Ammon's horn (tissue), 1 donor: ENCODE measurements at regions not wholly inside any gene's neighbourhood (a gene's known extent, or its start where the extent isn't known, plus 50 kb on each side); places are given as distances from the start of the nearest gene placed in this dataset.
A peak's percentile ranks its signal among the peaks of the same experiment; 100 is the strongest.

Source experiments
- DNase-seq: peaks from one replicate; pipeline ENCODE4 v3.0.0-alpha.2; 2016; ENCODE audit warnings: low spot score

DNA sequence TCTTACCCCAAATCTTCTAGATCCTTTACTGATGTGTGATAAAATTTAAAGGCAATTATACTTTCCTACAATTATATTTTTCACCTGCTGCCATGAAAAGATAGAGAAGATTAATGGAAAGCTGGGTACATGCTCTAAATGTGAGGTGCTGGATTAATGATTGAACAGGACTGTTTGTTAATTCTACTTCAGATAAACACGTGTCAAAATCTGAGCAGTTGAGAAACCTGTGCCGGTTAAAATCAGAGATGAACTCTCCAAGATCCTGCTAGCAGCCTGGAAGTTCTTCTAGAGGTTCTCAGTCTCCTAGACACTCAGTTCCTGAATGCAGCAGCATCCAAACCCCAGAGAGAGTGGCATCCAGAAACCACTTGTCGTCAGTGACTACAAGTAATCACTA, 69.2 kb downstream of the INHBA start:
- DNase-seq = no peak

DNA sequence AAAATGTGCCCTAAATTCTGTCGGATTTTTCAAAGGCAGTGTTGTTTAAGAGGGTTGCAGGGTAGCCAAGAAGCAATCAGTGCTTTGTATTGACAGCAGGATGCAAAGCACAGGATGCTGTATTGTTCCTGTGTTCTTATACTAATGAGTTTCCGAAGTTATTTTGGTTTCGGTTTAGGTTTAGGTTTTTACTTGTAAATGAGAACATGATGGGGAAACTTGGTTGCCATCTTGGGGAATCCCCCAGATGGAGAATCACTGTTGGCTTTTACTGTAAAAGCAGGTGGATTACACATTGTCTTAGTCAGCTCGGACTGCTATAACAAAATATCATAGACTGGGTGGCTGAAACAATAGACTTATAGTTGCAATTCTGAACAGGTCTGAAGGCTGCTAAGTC, 72.1 kb downstream of the INHBA start:
- DNase-seq = no peak

DNA sequence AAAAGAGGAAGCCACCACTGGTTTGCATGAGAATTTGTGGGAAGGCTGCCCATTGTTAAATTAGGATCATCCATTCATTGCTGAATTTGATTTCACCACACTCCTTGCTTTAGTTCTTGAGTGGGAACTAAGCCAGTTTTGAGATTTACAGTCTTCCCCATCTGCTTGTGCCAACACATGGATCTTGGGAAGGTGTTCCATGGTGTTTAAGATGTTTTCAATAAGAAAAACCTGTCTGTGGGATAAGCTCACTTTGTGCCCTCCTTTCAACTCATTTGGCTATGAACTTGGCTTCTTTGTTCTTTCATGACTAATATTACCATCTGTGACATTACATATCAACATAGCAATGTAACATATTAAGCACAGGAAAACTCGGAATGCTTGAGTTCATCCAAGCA, 73.2 kb downstream of the INHBA start:
- no peak for DNase-seq

DNA sequence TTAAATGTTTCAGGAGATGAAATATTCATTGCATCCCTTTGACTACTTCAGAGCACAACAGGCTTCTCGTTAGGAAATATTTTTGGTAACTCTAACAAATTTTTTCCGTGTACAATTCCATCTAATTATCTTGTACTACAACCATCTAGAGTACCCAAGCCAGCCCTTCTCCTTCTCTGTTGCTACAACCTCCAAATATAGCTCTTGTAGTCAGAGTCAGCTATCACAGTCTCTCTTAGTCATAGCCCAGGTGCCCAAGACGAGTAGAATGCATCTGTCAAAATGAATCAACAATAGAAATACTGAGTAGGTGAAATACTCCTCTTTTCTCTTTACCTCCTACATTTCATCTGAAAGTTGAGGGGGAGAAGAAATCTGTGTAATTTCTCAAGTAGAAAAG, 74.0 kb downstream of the INHBA start:
- peak; percentile 32 for DNase-seq

DNA sequence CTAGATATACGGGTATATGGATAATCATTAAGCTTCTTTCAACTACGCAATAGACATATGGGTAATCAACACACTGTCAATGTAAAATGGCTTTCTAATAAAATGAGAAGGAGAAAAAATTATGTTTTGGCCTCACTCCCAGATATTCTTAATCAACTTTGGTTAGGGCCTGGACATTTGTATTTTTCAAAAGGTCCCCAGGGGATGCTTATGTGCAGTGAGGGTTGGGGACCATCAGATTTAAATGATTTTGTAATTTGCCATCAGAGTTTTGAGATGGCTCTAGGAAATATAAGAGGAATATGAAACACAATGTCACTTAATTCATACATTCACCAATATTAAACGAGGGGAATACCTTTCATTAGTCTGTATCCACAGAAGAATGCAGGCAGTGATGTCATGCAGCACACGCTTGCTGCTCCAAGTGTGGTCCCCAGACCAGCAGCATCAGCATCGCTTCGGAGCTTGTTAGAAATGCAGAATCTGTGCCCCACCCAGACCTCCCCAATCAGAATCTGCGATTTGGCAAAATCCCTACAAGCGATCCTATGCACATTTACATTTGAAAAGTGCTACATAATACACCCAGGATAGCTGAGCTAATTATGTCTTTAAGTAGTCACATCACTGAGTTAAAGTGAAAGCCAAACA, 75.1 kb downstream of the INHBA start:
- DNase-seq = no peak

DNA sequence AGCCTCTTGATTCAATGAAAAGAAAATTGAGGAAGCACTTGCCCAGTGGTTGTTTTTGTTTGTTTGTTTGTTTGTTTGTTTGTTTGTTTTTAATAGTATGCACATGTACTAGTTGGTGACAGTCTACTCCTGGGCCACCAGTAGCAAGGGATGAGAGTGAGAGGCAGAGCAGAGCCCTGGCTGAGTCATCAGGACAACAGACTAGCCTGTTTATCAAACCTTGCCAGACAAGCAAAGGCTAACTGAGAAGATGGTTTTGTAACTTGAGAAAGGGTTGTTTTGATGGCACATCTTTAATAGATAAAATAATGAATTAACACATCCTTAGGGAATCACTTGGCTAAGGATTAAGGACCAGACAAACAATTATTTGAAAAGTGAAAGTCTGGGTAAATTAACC, 78.1 kb downstream of the INHBA start:
- DNase-seq = no peak

DNA sequence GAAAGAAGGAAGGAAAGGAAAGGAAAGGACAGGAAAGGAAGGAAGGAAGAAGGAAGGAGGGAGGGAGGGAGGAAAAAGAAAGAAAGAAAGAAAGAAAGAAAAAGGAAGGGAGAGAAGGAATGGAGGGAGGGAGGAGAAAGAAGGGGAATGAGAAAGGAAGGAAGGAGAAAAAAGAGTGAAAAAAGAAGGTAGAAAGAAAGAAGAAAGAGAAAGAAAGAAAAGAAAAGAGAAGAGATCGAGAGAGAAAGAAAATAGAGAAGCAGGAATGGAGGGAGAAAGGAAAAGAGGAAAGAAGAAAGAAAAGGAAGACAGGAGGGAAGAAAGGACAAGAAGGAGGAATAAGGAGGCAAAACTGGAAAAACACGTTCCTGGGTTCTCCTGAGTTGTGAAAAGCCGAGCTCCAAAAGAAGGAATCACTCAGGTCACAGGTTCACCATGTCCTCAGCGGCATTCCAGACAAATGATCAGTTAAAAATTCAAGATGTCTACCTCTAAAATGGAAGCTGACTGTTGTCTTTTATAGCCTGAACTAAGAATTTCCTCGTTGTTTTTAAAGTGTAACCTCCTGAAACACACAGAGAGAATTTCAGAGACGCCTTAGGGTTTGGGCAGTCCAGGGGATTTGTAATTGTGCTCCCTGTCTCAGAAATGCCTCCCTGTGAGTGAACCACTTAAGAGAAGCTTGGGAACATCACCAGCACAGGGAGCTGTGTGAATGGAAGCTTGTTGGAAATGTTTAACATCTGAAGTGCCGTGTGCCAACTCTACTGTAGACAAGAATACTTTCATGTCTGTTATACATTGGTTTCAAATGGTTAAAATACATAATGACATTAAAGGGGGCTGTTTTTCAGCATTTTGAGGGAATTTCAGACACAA, 80.7 kb downstream of the INHBA start:
- DNase-seq = no peak

DNA sequence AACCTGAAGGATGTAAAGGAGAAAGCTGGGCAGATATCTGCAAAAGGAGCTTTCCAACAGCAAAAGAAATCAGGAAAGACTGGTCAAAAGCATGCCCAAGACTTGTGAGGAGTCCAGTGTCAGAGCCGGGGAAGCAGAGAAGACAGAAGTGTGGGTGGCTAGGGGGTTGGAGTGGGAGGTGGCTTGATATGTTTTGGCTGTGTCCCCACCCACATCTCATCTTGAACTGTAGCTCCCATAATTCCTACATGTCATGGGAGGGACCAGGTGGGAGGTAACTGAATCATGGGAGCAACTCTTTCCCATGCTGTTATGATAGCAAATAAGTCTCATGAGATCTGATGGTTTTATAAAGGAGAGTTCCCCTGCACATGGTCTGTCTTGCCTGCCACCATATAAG, 84.9 kb downstream of the INHBA start:
- no peak for DNase-seq

DNA sequence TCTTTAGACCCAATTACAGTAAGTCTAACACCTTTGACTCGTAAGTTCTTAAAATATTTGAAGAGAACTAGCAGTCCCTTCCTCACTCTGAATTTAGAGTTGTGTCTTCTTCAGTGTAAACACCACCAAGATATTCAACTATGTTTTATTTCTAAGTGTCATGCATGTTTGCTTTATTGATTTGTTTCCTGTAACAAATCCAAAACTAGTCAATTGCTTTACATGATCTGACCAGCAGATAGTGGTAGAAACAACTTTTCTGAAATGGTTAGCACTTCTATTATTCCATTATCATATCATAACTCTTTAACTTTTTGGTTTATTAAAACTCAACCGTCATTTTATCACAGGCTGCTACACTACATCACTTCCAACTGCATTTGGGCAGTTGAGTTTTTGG, 90.1 kb downstream of the INHBA start:
- no peak for DNase-seq

DNA sequence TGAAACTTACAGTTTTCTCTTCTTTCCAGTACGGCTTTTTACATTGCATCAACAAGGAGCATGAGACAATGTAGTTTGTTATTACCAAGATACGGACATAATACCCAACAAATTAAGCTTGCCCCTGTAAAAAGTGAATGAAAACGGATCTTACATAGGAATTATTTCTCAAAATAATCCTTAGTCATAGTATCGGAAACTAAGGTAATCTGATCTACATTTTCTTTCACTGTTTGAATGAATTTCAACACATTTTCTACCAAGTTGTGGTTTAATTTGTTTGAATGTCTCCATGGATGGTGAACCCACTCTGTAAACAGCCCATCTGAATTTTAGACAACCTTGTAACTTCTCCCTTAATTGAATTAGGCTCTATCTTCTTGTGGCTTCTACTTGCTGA, 90.5 kb downstream of the INHBA start:
- DNase-seq = no peak

DNA sequence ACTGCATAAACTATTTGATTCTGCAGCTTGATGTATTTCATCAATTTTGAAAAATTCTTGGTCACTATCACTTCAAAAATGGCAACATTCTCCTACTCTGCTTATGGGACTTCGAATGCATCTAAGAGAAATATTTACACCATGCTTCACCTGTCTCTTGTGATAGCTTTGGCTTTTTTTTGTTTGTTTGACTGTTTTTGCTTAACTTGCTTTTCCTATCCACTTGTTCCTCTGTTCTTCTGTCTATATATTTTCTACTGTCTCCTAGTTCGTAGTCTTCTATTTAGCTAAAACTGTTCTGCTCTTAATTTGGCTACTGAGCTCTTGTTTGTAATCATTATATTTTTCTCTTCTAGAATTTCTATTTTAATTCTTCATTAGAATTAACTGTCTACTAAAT, 94.4 kb downstream of the INHBA start:
- no peak for DNase-seq

DNA sequence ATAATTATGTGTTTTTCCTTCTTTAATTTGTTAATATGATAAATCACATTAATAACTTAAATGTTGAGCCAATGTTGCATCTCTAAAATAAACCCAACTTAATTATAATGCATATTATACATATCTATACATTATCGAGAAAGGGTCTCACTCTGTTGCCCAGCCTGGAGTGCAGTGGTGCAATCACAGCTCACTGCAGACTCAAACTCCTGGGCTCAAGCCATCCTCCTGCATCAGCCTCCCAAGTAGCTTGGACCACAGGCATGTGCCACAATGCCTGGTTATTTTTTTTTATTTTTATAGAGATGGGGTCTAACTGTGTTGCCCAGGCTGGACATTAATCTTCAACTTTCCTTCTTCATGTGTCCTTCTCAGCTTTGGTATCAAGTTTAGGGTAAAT, 98.9 kb downstream of the INHBA start:
- DNase-seq = no peak

DNA sequence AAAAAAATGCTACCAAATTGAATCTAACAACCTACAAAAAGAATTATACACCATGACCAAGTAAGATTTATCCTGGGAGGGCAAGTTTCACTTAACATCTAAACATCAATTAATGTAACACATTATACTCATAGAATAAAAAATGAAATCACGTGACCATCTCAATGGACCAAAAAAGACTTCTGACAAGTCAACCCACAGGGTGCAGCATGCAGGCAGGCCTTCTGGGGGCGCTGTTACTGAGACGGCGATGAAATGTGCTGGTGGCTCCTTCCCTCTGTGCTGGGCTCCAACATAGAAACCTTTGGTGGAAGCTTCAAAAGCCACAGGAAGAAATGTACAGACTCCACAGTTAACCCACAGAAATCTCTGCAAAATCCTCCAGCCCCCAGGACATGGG, 103.1 kb downstream of the INHBA start:
- no peak for DNase-seq

DNA sequence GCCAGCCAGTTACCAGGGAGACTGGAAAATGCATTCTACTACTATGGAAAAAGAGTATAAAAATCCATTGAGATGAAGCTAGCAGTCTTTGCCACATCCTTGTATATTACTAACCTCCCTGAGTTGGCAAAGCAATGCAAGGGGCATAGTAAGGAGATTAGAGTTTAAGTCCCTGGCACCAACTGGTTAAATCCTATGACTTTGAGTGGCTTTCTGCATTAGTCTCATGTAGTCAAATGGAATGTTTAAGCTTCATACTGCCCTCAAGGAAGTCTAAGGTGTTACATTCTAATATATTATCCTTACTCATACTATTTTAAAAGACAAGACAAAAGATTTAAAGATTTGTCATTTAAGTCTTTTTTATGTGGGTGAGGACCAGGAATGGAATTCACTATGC, 110.1 kb downstream of the INHBA start:
- DNase-seq = no peak

DNA sequence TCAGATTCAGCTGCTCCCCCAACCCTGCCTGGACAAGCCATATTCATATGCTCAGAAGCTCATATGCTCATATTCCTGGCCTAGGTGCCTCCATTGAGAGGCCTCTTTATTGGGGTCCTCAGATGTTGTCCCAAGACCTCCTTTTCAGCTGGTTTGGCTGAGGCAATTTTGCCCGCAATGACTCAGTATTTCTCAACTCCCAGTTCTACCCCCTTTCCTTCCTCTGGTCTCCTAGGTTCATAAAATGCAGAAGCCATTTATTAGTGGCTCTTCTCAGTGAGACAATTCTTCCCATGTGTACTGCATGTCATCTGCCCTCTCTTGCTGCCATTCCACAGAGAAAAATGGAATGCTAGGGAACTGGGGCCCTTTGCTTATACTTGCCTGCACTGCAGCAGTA, 110.7 kb downstream of the INHBA start:
- no peak for DNase-seq

DNA sequence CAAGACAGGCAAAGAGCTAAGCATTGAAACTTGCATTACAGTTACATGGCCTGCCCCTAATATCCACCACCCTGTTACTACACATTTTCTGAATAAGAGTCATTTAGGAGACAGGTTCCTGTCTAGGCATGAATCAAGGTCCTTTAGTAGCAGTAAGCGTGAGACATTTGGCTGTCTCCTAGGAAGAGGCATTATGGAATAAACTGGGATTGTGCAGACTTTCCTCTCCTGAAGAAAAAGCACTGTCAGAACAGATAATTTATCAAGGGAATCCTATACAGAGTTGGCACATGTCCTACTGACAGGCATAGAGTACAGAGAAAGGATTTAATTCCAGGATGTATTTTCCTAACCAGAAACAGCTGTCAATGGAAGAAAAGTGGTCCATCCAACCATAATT, 111.9 kb downstream of the INHBA start:
- DNase-seq = no peak

DNA sequence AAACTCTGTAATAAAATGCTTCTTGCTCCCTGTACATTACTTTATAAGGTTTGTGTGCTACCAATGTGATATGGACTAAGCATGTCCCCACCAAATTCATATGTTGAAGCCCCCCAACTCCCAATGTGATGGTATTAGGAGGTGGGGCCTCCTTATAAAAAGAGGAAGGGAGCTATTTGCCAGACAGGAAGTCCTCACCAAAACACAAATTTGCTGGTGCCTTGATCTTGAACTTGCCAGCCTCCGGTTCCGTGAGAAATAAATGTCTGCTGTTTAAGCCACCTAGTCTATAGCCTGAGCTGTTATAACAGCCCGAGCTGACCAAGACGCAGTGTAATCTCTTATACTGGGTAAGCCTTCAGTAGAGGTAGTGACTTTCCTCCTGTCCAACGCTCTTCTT, 114.5 kb downstream of the INHBA start:
- no peak for DNase-seq

DNA sequence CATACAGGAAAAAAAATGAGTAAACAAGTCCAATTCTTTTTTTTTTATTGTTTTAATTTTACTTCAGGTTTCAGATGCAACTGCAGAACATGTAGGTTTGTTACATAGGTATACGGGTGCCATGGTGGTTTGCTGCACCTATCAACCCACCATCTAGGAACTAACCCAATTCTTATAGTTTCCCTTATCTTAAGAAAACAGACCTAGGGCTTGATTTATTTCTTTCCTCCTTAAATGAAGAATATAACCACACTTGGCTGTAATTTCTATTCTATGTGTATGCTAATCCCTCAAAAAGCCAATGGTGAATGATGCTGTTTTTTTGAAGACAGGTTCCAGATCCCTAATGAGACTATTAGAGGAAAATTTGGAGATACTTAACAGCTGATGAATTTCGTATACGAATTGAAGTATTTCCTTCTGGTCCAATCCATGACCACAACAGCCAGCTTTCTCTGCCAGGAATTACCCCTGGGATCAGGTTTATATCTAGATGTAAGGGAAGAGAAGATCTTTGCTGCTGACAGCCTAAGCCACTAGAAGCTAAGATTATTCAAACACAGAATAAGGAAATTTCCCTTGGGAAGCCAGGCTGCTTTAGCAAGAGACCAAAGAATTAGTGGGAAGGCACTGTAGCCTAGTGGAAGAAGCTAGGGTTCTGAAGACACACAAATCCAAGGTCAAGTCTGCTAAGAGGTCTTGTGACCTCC, 115.8 kb downstream of the INHBA start:
- DNase-seq = no peak

DNA sequence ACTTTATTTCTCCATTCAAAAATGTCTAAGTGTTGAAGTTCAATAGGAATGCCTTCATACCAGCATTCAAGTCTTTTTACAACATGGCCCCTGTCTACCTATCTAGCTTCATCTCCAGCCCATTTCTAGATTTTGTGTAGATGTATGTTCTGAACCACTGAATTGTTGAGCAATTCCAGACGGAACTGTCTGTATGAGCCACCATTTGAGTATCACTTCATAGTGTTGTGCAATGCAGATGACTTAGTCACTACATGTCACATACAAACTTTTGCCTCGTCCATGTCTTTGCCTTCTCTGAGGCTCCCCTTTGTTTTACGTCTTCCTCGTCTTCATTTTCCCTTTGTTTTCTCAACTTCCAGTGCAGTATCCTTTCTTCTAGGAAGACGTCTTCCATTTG, 118.1 kb downstream of the INHBA start:
- no peak for DNase-seq

DNA sequence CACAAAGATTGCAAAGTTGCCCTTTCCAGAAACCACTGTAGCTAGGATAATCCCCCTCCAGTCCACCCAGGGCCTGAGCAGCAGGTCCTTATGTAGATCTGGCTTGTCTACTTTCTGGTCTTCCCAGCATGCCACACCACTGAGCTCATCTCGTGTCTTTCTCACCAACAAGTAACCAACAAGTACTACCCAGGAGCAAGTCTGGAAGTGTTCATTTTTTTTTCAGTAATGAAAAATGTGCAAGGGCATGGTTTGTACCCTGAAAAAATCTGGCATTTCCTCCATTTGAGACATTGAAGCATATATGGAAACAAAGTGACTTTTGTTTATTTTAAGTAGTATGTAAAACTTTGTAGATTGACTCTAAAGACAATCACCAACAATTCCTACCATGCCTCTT, 120.8 kb downstream of the INHBA start:
- DNase-seq = no peak

DNA sequence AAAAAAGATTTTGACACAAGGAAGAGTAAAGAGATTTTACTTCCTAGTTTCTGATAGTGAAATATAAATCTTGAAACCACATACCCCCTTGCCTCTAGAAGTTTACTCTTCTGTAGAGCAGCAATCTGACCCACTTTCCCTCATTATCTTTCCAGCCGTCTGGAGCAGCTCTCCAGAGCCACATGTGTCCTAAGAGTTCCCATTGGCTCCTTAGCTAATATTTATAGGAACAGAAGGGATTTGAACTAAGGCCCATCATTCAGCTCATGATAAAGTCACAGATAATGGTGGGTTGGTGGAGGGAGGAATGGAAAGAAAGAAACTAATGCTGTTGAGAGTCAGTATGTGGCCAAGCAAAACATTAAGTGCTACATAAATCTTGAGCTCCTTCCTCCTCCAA, 121.8 kb downstream of the INHBA start:
- DNase-seq = no peak

DNA sequence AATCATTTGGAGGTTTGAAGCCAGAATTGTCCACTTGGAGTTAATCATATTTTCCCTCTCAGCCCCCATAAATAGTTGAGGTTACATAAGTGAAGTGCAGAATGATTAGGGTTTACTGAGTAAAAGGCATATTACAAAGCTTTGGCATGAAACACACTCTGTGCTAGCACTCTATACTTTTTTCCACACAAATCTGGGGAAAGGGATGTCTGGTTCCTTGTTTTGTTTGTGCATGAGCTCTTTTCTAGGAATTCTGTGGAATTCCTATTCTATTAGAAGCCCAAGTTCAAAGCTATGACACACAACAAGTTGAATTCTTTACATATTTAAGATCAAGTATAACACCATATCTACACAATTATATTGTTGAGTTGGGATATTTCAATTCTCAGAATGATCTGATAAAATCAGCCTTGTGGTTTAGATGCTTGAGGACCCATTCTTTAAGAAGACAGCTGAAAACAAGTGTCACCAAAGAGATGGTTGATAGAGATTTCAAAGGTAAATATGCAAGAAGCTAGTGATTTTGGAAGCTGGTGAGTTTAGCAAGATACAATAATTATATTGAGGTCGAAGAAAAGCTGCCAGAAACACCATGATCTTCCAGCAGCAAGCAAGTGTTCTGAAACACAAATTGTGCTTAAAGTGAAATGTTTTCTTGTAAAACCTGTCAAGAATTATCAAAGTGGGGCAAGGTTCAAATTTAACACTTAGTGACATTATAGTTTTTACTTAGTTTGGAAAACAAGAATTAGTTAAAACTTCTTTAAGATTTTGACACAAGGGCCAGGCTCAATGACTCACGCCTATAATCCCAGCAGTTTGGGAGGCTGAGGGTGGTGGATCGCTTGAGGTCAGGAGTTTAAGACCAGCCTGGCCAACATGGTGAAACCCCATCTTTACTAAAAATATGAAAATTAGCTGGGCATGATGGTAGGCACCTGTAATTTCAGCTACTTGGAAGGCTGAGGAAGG, 122.6 kb downstream of the INHBA start:
- no peak for DNase-seq
